H9 (cell line): ENCODE measurements at regions not wholly inside any gene's neighbourhood (a gene's known extent, or its start where the extent isn't known, plus 50 kb on each side); places are given as distances from the start of the nearest gene placed in this dataset.

Experiments
- DNase-seq: peaks from one replicate; pipeline ENCODE4 v3.0.0-alpha.2; 2017
- H2AFZ ChIP-seq: one replicate; pipeline ENCODE4 v1.6.1; 2013; ENCODE audit warnings: mild to moderate bottlenecking, low read length, control low read depth, moderate library complexity
- H2AK5ac ChIP-seq: 2 replicates; pipeline ENCODE4 v1.6.1; 2013; ENCODE audit warnings: low read length, control low read depth, mixed read lengths; ENCODE audit not compliant: insufficient read length
- H2BK120ac ChIP-seq: one replicate; pipeline ENCODE4 v1.6.1; 2013; ENCODE audit warnings: low read depth, mild to moderate bottlenecking, low read length, control low read depth, inconsistent platforms; ENCODE audit not compliant: poor library complexity, severe bottlenecking
- H2BK12ac ChIP-seq: 2 replicates; pipeline ENCODE4 v1.6.1; 2013; ENCODE audit warnings: low read length, control low read depth, mixed read lengths, low read depth; ENCODE audit not compliant: insufficient read length
- H2BK15ac ChIP-seq: 2 replicates; pipeline ENCODE4 v1.6.1; 2013; ENCODE audit warnings: low read depth, low read length, control low read depth
- H2BK20ac ChIP-seq: one replicate; pipeline ENCODE4 v1.6.1; 2013; ENCODE audit warnings: low read depth, mild to moderate bottlenecking, low read length, control low read depth, inconsistent platforms; ENCODE audit not compliant: poor library complexity, severe bottlenecking
- H2BK5ac ChIP-seq: 2 replicates; pipeline ENCODE4 v1.6.1; 2013; ENCODE audit warnings: low read length, control low read depth, mixed read lengths; ENCODE audit not compliant: insufficient read length
- H3K14ac ChIP-seq: 2 replicates; pipeline ENCODE4 v1.6.1; 2013; ENCODE audit warnings: low read length, control low read depth; ENCODE audit not compliant: insufficient read depth
- H3K18ac ChIP-seq: 2 replicates; pipeline ENCODE4 v1.6.1; 2013; ENCODE audit warnings: low read depth, mild to moderate bottlenecking, mixed read lengths, low read length, control low read depth; ENCODE audit not compliant: insufficient read length
- H3K23ac ChIP-seq: 2 replicates; pipeline ENCODE4 v1.6.1; 2013; ENCODE audit warnings: low read length, control low read depth, mixed read lengths, low read depth; ENCODE audit not compliant: insufficient read length
- H3K23me2 ChIP-seq: 2 replicates; pipeline ENCODE4 v1.6.1; 2013; ENCODE audit warnings: low read depth, mild to moderate bottlenecking, mixed read lengths, low read length, control low read depth; ENCODE audit not compliant: insufficient read length, poor library complexity, severe bottlenecking
- H3K27ac ChIP-seq: 2 replicates; pipeline ENCODE4 v1.5.1; 2013; ENCODE audit warnings: low read length, control low read depth, mixed read lengths, low read depth; ENCODE audit not compliant: insufficient read length
- H3K27me3 ChIP-seq: 2 replicates; pipeline ENCODE4 v1.6.1; 2013; ENCODE audit warnings: low read length, control low read depth, inconsistent platforms; ENCODE audit not compliant: insufficient read depth
- H3K4ac ChIP-seq: 2 replicates; pipeline ENCODE4 v1.6.1; 2013; ENCODE audit warnings: low read depth, mild to moderate bottlenecking, control low read depth, inconsistent platforms, low read length, moderate library complexity
- H3K4me1 ChIP-seq: 2 replicates; pipeline ENCODE4 v1.6.1; 2013; ENCODE audit warnings: low read length, control low read depth, inconsistent platforms; ENCODE audit not compliant: insufficient read depth
- H3K4me2 ChIP-seq: 2 replicates; pipeline ENCODE4 v1.6.1; 2013; ENCODE audit warnings: low read length, control low read depth, mixed read lengths; ENCODE audit not compliant: insufficient read length, insufficient read depth
- H3K56ac ChIP-seq: 2 replicates; pipeline ENCODE4 v1.6.1; 2013; ENCODE audit warnings: low read depth, mild to moderate bottlenecking, mixed read lengths, low read length, control low read depth; ENCODE audit not compliant: insufficient read length
- H3K79me1 ChIP-seq: 2 replicates; pipeline ENCODE4 v1.6.1; 2013; ENCODE audit warnings: low read depth, mild to moderate bottlenecking, moderate library complexity, low read length, control low read depth, inconsistent platforms; ENCODE audit not compliant: insufficient read depth, poor library complexity, severe bottlenecking
- H3K79me2 ChIP-seq: 2 replicates; pipeline ENCODE4 v1.6.1; 2013; ENCODE audit warnings: low read length, control low read depth, inconsistent platforms; ENCODE audit not compliant: insufficient read depth
- H3K9ac ChIP-seq: 2 replicates; pipeline ENCODE4 v1.6.1; 2013; ENCODE audit warnings: low read length, control low read depth, mixed read lengths; ENCODE audit not compliant: insufficient read length; ENCODE audit errors: extremely low read depth
- H3K9me3 ChIP-seq: one replicate; pipeline ENCODE4 v1.6.1; 2013; ENCODE audit warnings: low read depth, low read length, inconsistent platforms; ENCODE audit not compliant: control insufficient read depth
- H3T11ph ChIP-seq: one replicate; pipeline ENCODE4 v1.6.1; 2013; ENCODE audit warnings: mild to moderate bottlenecking, low read length, control low read depth, inconsistent platforms
- H4K20me1 ChIP-seq: one replicate; pipeline ENCODE4 v1.6.1; 2013; ENCODE audit not compliant: control insufficient read depth, insufficient read length, insufficient read depth
- H4K5ac ChIP-seq: 2 replicates; pipeline ENCODE4 v1.6.1; 2013; ENCODE audit warnings: low read depth, mild to moderate bottlenecking, mixed read lengths, low read length, control low read depth; ENCODE audit not compliant: insufficient read length
- H4K8ac ChIP-seq: replicated peaks from 2 replicates; pipeline ENCODE4 v1.6.1; 2013; ENCODE audit warnings: low read length, control low read depth, mixed read lengths, low read depth; ENCODE audit not compliant: insufficient read length
- H4K91ac ChIP-seq: 2 replicates; pipeline ENCODE4 v1.6.1; 2013; ENCODE audit warnings: low read depth, mild to moderate bottlenecking, moderate library complexity, mixed read lengths, low read length, control low read depth; ENCODE audit not compliant: insufficient read length
- H3K27ac Mint-ChIP-seq, 3 experiments: 2 replicates in 2 of 3; 3 replicates in 1 of 3; pipeline ENCODE4 v1.8.0; 2020 to 2021; ENCODE audit warnings: mixed read lengths in 3 of 3, mild to moderate bottlenecking in 1 of 3, moderate library complexity in 1 of 3
- H3K27me3 Mint-ChIP-seq: 2 replicates; pipeline ENCODE4 v1.8.0; 2021; ENCODE audit warnings: low read depth, mild to moderate bottlenecking, moderate library complexity, mixed read lengths
- H3K36me3 Mint-ChIP-seq, 3 experiments: 2 replicates in 2 of 3; 3 replicates in 1 of 3; pipeline ENCODE4 v1.8.0; 2020 to 2021; ENCODE audit warnings: low read depth in 3 of 3, mixed read lengths in 3 of 3; ENCODE audit not compliant: insufficient read depth in 1 of 3
- H3K4me1 Mint-ChIP-seq, 2 experiments: 2 replicates each; pipeline ENCODE4 v1.8.0; 2020; ENCODE audit warnings: mixed read lengths in 2 of 2
- H3K4me3 Mint-ChIP-seq, 2 experiments: 2 replicates in 1 of 2; 3 replicates in 1 of 2; pipeline ENCODE4 v1.8.0; 2020 to 2021; ENCODE audit warnings: mild to moderate bottlenecking in 2 of 2, mixed read lengths in 2 of 2, moderate library complexity in 1 of 2
- H3K9me3 Mint-ChIP-seq, 2 experiments: 2 replicates in 1 of 2; 3 replicates in 1 of 2; pipeline ENCODE4 v1.8.0; 2020; ENCODE audit warnings: mild to moderate bottlenecking in 2 of 2, mixed read lengths in 2 of 2, moderate library complexity in 1 of 2
- WGBS: extraction: QIAGEN DNeasy Blood & Tissue Kit; methylation state at CpG from one replicate; pipeline ENCODE4 v1.1.7; 2013; ENCODE audit warnings: missing lambda C conversion rate, low lambda C conversion rate, mixed read lengths; ENCODE audit not compliant: insufficient read length; ENCODE audit errors: extremely low coverage; 5-methylcytosine and 5-hydroxymethylcytosine counted together
- TF ChIP-seq, protein P1 (sequence below): fragments of 200-600 bp; sonication (generic); conservative IDR thresholded peaks from 3 replicates; pipeline ENCODE4 v1.8.0; 2021; ENCODE audit warnings: antibody characterized with exemption, mild to moderate bottlenecking

DNA sequence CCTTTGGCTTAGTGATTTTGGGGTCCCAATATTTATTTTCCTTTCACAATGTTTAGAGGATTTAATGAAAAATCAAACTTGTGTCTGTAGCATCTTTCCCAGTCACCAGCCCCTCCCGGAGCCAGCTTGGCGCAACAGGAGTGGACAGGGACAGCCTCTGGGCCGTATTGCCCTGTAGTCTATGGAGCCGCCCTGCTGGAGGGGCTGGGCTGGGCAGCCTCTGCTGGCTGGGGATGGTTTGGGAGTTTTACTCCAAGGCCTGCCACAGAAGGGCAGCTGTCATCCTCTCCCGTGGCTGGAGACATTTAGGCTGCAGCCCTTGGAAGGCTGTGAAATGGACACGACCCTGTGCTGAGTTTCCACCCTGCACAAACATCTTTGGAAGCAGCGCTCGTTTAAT lies 89.4 kb upstream of the RGMA start:
- Mint-ChIP-seq H3K9me3 (peaks cover 5 to 8% of the 10 kb centered on the region in 2 experiments; a peak in 4 of 5 replicates), H3K4me3 (no peak overlapping the region), H3K36me3 (peaks cover 0 to 8% (median 2%) of the 10 kb centered on the region in 3 experiments; a peak in 3 of 7 replicates), H3K27ac (no peak overlapping the region), H3K4me1 (peaks cover 31 to 32% of the 10 kb centered on the region in 2 experiments), H3K27me3 (peaks cover 40% of the 10 kb centered on the region)
- no peaks in the 10 kb centered on the region for H3K27me3 ChIP-seq
- no peaks in the 10 kb centered on the region for H3K79me1 ChIP-seq
- no peak overlapping the region for H4K91ac ChIP-seq
- H3K56ac ChIP-seq = no peak overlapping the region
- H3K4ac ChIP-seq = no peak overlapping the region
- H3K4me1 ChIP-seq = peaks cover 13% of the 10 kb centered on the region; the same call in 1 of the 2 replicates
- H3K4me2 ChIP-seq = no peak overlapping the region
- H2BK15ac ChIP-seq = no peak overlapping the region
- H4K20me1 ChIP-seq = peaks cover 2% of the 10 kb centered on the region
- no peak overlapping the region for H2BK20ac ChIP-seq
- no peak overlapping the region for H4K5ac ChIP-seq
- no CpG with 5 or more reads among the region's 8 CpGs for WGBS
- no peak overlapping the region for H3K23ac ChIP-seq
- H3K9ac ChIP-seq = no peak overlapping the region
- no peaks in the 10 kb centered on the region for H3K79me2 ChIP-seq
- no peak overlapping the region for H3T11ph ChIP-seq
- no peak overlapping the region for H2AFZ ChIP-seq
- H3K18ac ChIP-seq = no peak overlapping the region
- no peak overlapping the region for H4K8ac ChIP-seq
- no peak overlapping the region for H3K14ac ChIP-seq
- no peak overlapping the region for H2AK5ac ChIP-seq
- H3K9me3 ChIP-seq = no peaks in the 10 kb centered on the region
- H2BK5ac ChIP-seq = no peak overlapping the region
- H3K23me2 ChIP-seq = no peaks in the 10 kb centered on the region
- H3K27ac ChIP-seq = no peak overlapping the region
- no peak overlapping the region for H2BK12ac ChIP-seq
- TF ChIP-seq, protein P1, sequence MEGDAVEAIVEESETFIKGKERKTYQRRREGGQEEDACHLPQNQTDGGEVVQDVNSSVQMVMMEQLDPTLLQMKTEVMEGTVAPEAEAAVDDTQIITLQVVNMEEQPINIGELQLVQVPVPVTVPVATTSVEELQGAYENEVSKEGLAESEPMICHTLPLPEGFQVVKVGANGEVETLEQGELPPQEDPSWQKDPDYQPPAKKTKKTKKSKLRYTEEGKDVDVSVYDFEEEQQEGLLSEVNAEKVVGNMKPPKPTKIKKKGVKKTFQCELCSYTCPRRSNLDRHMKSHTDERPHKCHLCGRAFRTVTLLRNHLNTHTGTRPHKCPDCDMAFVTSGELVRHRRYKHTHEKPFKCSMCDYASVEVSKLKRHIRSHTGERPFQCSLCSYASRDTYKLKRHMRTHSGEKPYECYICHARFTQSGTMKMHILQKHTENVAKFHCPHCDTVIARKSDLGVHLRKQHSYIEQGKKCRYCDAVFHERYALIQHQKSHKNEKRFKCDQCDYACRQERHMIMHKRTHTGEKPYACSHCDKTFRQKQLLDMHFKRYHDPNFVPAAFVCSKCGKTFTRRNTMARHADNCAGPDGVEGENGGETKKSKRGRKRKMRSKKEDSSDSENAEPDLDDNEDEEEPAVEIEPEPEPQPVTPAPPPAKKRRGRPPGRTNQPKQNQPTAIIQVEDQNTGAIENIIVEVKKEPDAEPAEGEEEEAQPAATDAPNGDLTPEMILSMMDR = peak; percentile 41; the same call in 1 of the 3 replicates
- no peak overlapping the region for H2BK120ac ChIP-seq
- DNase-seq = no peak
